GM23338 (cell line): ENCODE measurements at regions not wholly inside any gene's neighbourhood (a gene's known extent, or its start where the extent isn't known, plus 50 kb on each side); places are given as distances from the start of the nearest gene placed in this dataset.

Experiments
- ATAC-seq: fragments of 200-7000 bp; cut with Tn5 transposase; 3 replicates; pipeline ENCODE4 v1.9.1; 2020
- DNase-seq: peaks from one replicate; pipeline ENCODE4 v3.0.0-alpha.2; 2015; ENCODE audit warnings: low spot score
- H2AFZ ChIP-seq: fragments of 200-600 bp; sonication (generic); 2 replicates; pipeline ENCODE4 v1.8.0; 2016; ENCODE audit warnings: antibody characterized with exemption, mild to moderate bottlenecking, moderate library complexity
- H3F3A ChIP-seq: fragments of 200-600 bp; sonication (generic); replicated peaks from 2 replicates; pipeline ENCODE4 v1.8.0; 2017; ENCODE audit warnings: antibody characterized with exemption, mixed run types, low read depth
- H3K27ac ChIP-seq: fragments of 200-600 bp; sonication (generic); 2 replicates; pipeline ENCODE4 v1.6.1; 2016; ENCODE audit warnings: low read depth
- H3K27me3 ChIP-seq: fragments of 200-600 bp; sonication (generic); 2 replicates; pipeline ENCODE4 v1.8.0; 2016; ENCODE audit warnings: mild to moderate bottlenecking, mixed run types, moderate library complexity; ENCODE audit not compliant: insufficient read depth
- H3K36me3 ChIP-seq: fragments of 200-600 bp; sonication (generic); 2 replicates; pipeline ENCODE4 v1.8.0; 2016; ENCODE audit warnings: mild to moderate bottlenecking; ENCODE audit not compliant: insufficient read depth
- H3K4me1 ChIP-seq: fragments of 200-600 bp; sonication (generic); 2 replicates; pipeline ENCODE4 v1.8.0; 2016; ENCODE audit warnings: mild to moderate bottlenecking, moderate library complexity; ENCODE audit not compliant: insufficient read depth
- H3K4me2 ChIP-seq: fragments of 200-600 bp; sonication (generic); 2 replicates; pipeline ENCODE4 v1.7.1; 2017; ENCODE audit warnings: mixed run types
- H3K4me3 ChIP-seq: fragments of 200-600 bp; sonication (generic); 2 replicates; pipeline ENCODE4 v1.6.1; 2016; ENCODE audit warnings: mixed run types
- H3K79me2 ChIP-seq: fragments of 200-600 bp; sonication (generic); replicated peaks from 2 replicates; pipeline ENCODE4 v1.8.0; 2017; ENCODE audit warnings: mild to moderate bottlenecking; ENCODE audit not compliant: insufficient read depth
- H3K9me2 ChIP-seq: fragments of 200-600 bp; sonication (generic); 2 replicates; pipeline ENCODE4 v1.8.0; 2017; ENCODE audit not compliant: insufficient read depth
- H4K20me1 ChIP-seq: fragments of 200-600 bp; sonication (generic); replicated peaks from 2 replicates; pipeline ENCODE4 v1.8.0; 2017; ENCODE audit warnings: mild to moderate bottlenecking; ENCODE audit not compliant: insufficient read depth
- H3K27ac Mint-ChIP-seq: 2 replicates; pipeline ENCODE4 v1.8.0; 2020; ENCODE audit warnings: inconsistent platforms, mild to moderate bottlenecking, moderate library complexity, mixed read lengths
- H3K27me3 Mint-ChIP-seq: 3 replicates; pipeline ENCODE4 v1.8.0; 2022; ENCODE audit warnings: low read depth, mild to moderate bottlenecking, moderate library complexity, mixed read lengths, inconsistent platforms; ENCODE audit not compliant: insufficient read depth, poor library complexity
- H3K36me3 Mint-ChIP-seq: 3 replicates; pipeline ENCODE4 v1.8.0; 2021; ENCODE audit warnings: low read depth, mild to moderate bottlenecking, inconsistent platforms, moderate library complexity, mixed read lengths
- H3K4me1 Mint-ChIP-seq: 3 replicates; pipeline ENCODE4 v1.8.0; 2020; ENCODE audit warnings: mild to moderate bottlenecking, inconsistent platforms, mixed read lengths
- H3K4me3 Mint-ChIP-seq: 3 replicates; pipeline ENCODE4 v1.8.0; 2021; ENCODE audit warnings: moderate library complexity, mild to moderate bottlenecking, inconsistent platforms, mixed read lengths
- H3K9me3 Mint-ChIP-seq: 3 replicates; pipeline ENCODE4 v1.8.0; 2020; ENCODE audit warnings: moderate library complexity, mild to moderate bottlenecking, inconsistent platforms, mixed read lengths
- CREB1 ChIP-seq: fragments of 250-450 bp; sonication (Bioruptor Pico); IDR thresholded peaks from 2 replicates; pipeline ENCODE4 v1.5.0; 2020; ENCODE audit warnings: low read depth, mild to moderate bottlenecking, moderate library complexity
- ETS1 ChIP-seq: IDR thresholded peaks from 2 replicates; pipeline ENCODE4 v1.6.1; 2016; ENCODE audit warnings: antibody characterized with exemption
- EZH2 ChIP-seq: fragments of 200-600 bp; sonication (generic); IDR thresholded peaks from one replicate; pipeline ENCODE4 v1.8.0; 2017; ENCODE audit warnings: antibody characterized with exemption, mild to moderate bottlenecking, low read depth; ENCODE audit not compliant: unreplicated experiment
- EZH2phosphoT487 ChIP-seq: fragments of 200-600 bp; sonication (generic); IDR thresholded peaks from one replicate; pipeline ENCODE4 v1.8.1; 2018; ENCODE audit warnings: antibody characterized with exemption; ENCODE audit not compliant: unreplicated experiment
- JUNB ChIP-seq: IDR thresholded peaks from one replicate; pipeline ENCODE4 v1.6.1; 2016; ENCODE audit warnings: antibody characterized with exemption; ENCODE audit not compliant: unreplicated experiment
- NANOG ChIP-seq: IDR thresholded peaks from 2 replicates; pipeline ENCODE4 v1.6.1; 2016; ENCODE audit warnings: antibody characterized with exemption, borderline replicate concordance
- POLR2AphosphoS5 ChIP-seq: IDR thresholded peaks from 2 replicates; pipeline ENCODE4 v1.6.1; 2016; ENCODE audit warnings: antibody characterized with exemption, low read depth
- REST ChIP-seq: IDR thresholded peaks from one replicate; pipeline ENCODE4 v1.6.1; 2018; ENCODE audit warnings: antibody characterized with exemption; ENCODE audit not compliant: unreplicated experiment
- STAT1 ChIP-seq: IDR thresholded peaks from one replicate; pipeline ENCODE4 v1.6.1; 2016; ENCODE audit warnings: antibody characterized with exemption; ENCODE audit not compliant: unreplicated experiment
- ZNF114 ChIP-seq: fragments of 250-450 bp; sonication (Bioruptor Pico); IDR thresholded peaks from 2 replicates; pipeline ENCODE4 v1.5.0; 2020; ENCODE audit warnings: mild to moderate bottlenecking, moderate library complexity
- ZNF331 ChIP-seq: fragments of 250-450 bp; sonication (Bioruptor Pico); IDR thresholded peaks from 2 replicates; pipeline ENCODE4 v1.5.0; 2020; ENCODE audit warnings: low read depth, mild to moderate bottlenecking, moderate library complexity
- ZNF462 ChIP-seq: fragments of 250-450 bp; sonication (Bioruptor Pico); IDR thresholded peaks from 2 replicates; pipeline ENCODE4 v1.5.0; 2020; ENCODE audit warnings: mild to moderate bottlenecking, moderate library complexity
- TF ChIP-seq, protein P1 (sequence below), 2 experiments: fragments of 200-600 bp in 1 of 2; sonication (generic) in 1 of 2; conservative IDR thresholded peaks; 2 replicates each; pipeline versions ENCODE4 v1.5.1 to v1.6.1; 2016 to 2017; ENCODE audit warnings: antibody characterized with exemption in 2 of 2, low read depth in 2 of 2, mild to moderate bottlenecking in 2 of 2, moderate library complexity in 1 of 2

DNA sequence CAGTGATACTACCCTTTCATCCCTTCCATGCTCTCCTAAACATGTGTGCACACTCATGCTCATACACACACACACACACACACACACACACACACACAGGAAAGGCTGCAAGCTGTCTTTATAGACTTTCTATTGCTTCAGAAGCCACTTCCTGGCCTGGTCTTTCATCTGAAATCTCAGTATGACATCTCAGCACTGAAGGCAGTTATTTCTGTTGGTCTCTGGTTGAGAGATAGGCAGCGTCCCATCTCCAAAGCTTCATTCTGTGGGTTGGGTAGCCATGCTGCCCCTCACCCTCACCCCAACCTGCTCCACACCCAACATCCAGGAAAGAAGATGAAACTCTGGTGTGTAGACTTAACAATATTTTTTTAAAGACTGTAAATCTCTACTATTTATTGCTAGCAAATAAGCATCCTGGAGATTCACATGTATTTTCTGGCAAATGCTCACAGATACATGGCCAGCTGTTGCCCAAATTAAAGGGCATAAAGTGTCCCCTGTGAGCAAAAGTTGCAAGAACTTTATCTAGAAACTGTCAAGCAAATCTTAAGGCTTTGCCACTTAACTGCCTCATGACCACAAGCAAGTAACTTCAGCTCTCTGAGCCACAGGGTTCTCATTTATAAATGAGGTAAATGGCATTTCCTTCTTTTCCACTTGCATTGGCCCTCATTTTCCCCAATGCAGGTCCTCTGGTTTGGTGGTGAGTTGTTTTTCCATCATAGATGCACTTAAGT is 189.8 kb upstream of the AFF2 start:
- H3F3A ChIP-seq = no peaks in the 10 kb centered on the region
- H3K27me3 ChIP-seq = no peaks in the 10 kb centered on the region
- H3K36me3 ChIP-seq = no peaks in the 10 kb centered on the region
- no peak overlapping the region for H2AFZ ChIP-seq
- H3K79me2 ChIP-seq = no peaks in the 10 kb centered on the region
- no peaks in the 10 kb centered on the region for H3K9me2 ChIP-seq
- peaks cover 5% of the 10 kb centered on the region for H3K9me3 Mint-ChIP-seq
- H3K36me3 Mint-ChIP-seq = peaks cover 1% of the 10 kb centered on the region; the same call in 2 of the 3 replicates
- no peaks in the 10 kb centered on the region for H4K20me1 ChIP-seq
- H3K27ac Mint-ChIP-seq = no peak overlapping the region
- TF ChIP-seq ZNF331 (CRISPR knock-in tag) (no peak), EZH2 (no peak), STAT1 (no peak), JUNB (no peak), NANOG (no peak), POLR2AphosphoS5 (no peak), ZNF114 (CRISPR knock-in tag) (no peak), ETS1 (no peak), CREB1 (CRISPR knock-in tag) (no peak), EZH2phosphoT487 (no peak), ZNF462 (no peak), REST (no peak)
- TF ChIP-seq, protein P1, sequence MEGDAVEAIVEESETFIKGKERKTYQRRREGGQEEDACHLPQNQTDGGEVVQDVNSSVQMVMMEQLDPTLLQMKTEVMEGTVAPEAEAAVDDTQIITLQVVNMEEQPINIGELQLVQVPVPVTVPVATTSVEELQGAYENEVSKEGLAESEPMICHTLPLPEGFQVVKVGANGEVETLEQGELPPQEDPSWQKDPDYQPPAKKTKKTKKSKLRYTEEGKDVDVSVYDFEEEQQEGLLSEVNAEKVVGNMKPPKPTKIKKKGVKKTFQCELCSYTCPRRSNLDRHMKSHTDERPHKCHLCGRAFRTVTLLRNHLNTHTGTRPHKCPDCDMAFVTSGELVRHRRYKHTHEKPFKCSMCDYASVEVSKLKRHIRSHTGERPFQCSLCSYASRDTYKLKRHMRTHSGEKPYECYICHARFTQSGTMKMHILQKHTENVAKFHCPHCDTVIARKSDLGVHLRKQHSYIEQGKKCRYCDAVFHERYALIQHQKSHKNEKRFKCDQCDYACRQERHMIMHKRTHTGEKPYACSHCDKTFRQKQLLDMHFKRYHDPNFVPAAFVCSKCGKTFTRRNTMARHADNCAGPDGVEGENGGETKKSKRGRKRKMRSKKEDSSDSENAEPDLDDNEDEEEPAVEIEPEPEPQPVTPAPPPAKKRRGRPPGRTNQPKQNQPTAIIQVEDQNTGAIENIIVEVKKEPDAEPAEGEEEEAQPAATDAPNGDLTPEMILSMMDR (conservative IDR thresholded peaks at IDR 0.05; ENCODE audit: low read depth in 2 of 2) = no peak
- H3K4me1 Mint-ChIP-seq = no peaks in the 10 kb centered on the region
- H3K4me1 ChIP-seq = no peaks in the 10 kb centered on the region
- H3K27ac ChIP-seq = no peak overlapping the region
- H3K4me3 Mint-ChIP-seq = no peak overlapping the region
- DNase-seq (no peak), ATAC-seq (no peak)
- no peak overlapping the region for H3K4me3 ChIP-seq
- no peak overlapping the region for H3K4me2 ChIP-seq
- peaks cover 10% of the 10 kb centered on the region for H3K27me3 Mint-ChIP-seq
